GM23338 (cell line): ENCODE measurements at regions not wholly inside any gene's neighbourhood (a gene's known extent, or its start where the extent isn't known, plus 50 kb on each side); places are given as distances from the start of the nearest gene placed in this dataset.

Experiments used
- CREB1 ChIP-seq: fragments of 250-450 bp; sonication (Bioruptor Pico); IDR thresholded peaks from 2 replicates; pipeline ENCODE4 v1.5.0; 2020; ENCODE audit warnings: low read depth, mild to moderate bottlenecking, moderate library complexity
- EZH2phosphoT487 ChIP-seq: fragments of 200-600 bp; sonication (generic); IDR thresholded peaks from one replicate; pipeline ENCODE4 v1.8.1; 2018; ENCODE audit warnings: antibody characterized with exemption; ENCODE audit not compliant: unreplicated experiment
- POLR2AphosphoS5 ChIP-seq: IDR thresholded peaks from 2 replicates; pipeline ENCODE4 v1.6.1; 2016; ENCODE audit warnings: antibody characterized with exemption, low read depth

GRCh38 chr21:41064951-41065350 lies 103.0 kb upstream of the BACE2 start:
- TF ChIP-seq POLR2AphosphoS5 (no peak), CREB1 (CRISPR knock-in tag) (no peak), EZH2phosphoT487 (no peak)
